GM23338 (cell line): ENCODE measurements at regions not wholly inside any gene's neighbourhood (a gene's known extent, or its start where the extent isn't known, plus 50 kb on each side); places are given as distances from the start of the nearest gene placed in this dataset.

Source experiments
- ATAC-seq: fragments of 200-7000 bp; cut with Tn5 transposase; 3 replicates; pipeline ENCODE4 v1.9.1; 2020
- DNase-seq: peaks from one replicate; pipeline ENCODE4 v3.0.0-alpha.2; 2015; ENCODE audit warnings: low spot score
- H2AFZ ChIP-seq: fragments of 200-600 bp; sonication (generic); 2 replicates; pipeline ENCODE4 v1.8.0; 2016; ENCODE audit warnings: antibody characterized with exemption, mild to moderate bottlenecking, moderate library complexity
- H3F3A ChIP-seq: fragments of 200-600 bp; sonication (generic); replicated peaks from 2 replicates; pipeline ENCODE4 v1.8.0; 2017; ENCODE audit warnings: antibody characterized with exemption, mixed run types, low read depth
- H3K27ac ChIP-seq: fragments of 200-600 bp; sonication (generic); 2 replicates; pipeline ENCODE4 v1.6.1; 2016; ENCODE audit warnings: low read depth
- H3K27me3 ChIP-seq: fragments of 200-600 bp; sonication (generic); 2 replicates; pipeline ENCODE4 v1.8.0; 2016; ENCODE audit warnings: mild to moderate bottlenecking, mixed run types, moderate library complexity; ENCODE audit not compliant: insufficient read depth
- H3K36me3 ChIP-seq: fragments of 200-600 bp; sonication (generic); 2 replicates; pipeline ENCODE4 v1.8.0; 2016; ENCODE audit warnings: mild to moderate bottlenecking; ENCODE audit not compliant: insufficient read depth
- H3K4me1 ChIP-seq: fragments of 200-600 bp; sonication (generic); 2 replicates; pipeline ENCODE4 v1.8.0; 2016; ENCODE audit warnings: mild to moderate bottlenecking, moderate library complexity; ENCODE audit not compliant: insufficient read depth
- H3K4me2 ChIP-seq: fragments of 200-600 bp; sonication (generic); 2 replicates; pipeline ENCODE4 v1.7.1; 2017; ENCODE audit warnings: mixed run types
- H3K4me3 ChIP-seq: fragments of 200-600 bp; sonication (generic); 2 replicates; pipeline ENCODE4 v1.6.1; 2016; ENCODE audit warnings: mixed run types
- H3K79me2 ChIP-seq: fragments of 200-600 bp; sonication (generic); replicated peaks from 2 replicates; pipeline ENCODE4 v1.8.0; 2017; ENCODE audit warnings: mild to moderate bottlenecking; ENCODE audit not compliant: insufficient read depth
- H3K9me2 ChIP-seq: fragments of 200-600 bp; sonication (generic); 2 replicates; pipeline ENCODE4 v1.8.0; 2017; ENCODE audit not compliant: insufficient read depth
- H4K20me1 ChIP-seq: fragments of 200-600 bp; sonication (generic); replicated peaks from 2 replicates; pipeline ENCODE4 v1.8.0; 2017; ENCODE audit warnings: mild to moderate bottlenecking; ENCODE audit not compliant: insufficient read depth
- H3K27ac Mint-ChIP-seq: 2 replicates; pipeline ENCODE4 v1.8.0; 2020; ENCODE audit warnings: inconsistent platforms, mild to moderate bottlenecking, moderate library complexity, mixed read lengths
- H3K27me3 Mint-ChIP-seq: 3 replicates; pipeline ENCODE4 v1.8.0; 2022; ENCODE audit warnings: low read depth, mild to moderate bottlenecking, moderate library complexity, mixed read lengths, inconsistent platforms; ENCODE audit not compliant: insufficient read depth, poor library complexity
- H3K36me3 Mint-ChIP-seq: 3 replicates; pipeline ENCODE4 v1.8.0; 2021; ENCODE audit warnings: low read depth, mild to moderate bottlenecking, inconsistent platforms, moderate library complexity, mixed read lengths
- H3K4me1 Mint-ChIP-seq: 3 replicates; pipeline ENCODE4 v1.8.0; 2020; ENCODE audit warnings: mild to moderate bottlenecking, inconsistent platforms, mixed read lengths
- H3K4me3 Mint-ChIP-seq: 3 replicates; pipeline ENCODE4 v1.8.0; 2021; ENCODE audit warnings: moderate library complexity, mild to moderate bottlenecking, inconsistent platforms, mixed read lengths
- H3K9me3 Mint-ChIP-seq: 3 replicates; pipeline ENCODE4 v1.8.0; 2020; ENCODE audit warnings: moderate library complexity, mild to moderate bottlenecking, inconsistent platforms, mixed read lengths
- EZH2phosphoT487 ChIP-seq: fragments of 200-600 bp; sonication (generic); IDR thresholded peaks from one replicate; pipeline ENCODE4 v1.8.1; 2018; ENCODE audit warnings: antibody characterized with exemption; ENCODE audit not compliant: unreplicated experiment
- JUNB ChIP-seq: IDR thresholded peaks from one replicate; pipeline ENCODE4 v1.6.1; 2016; ENCODE audit warnings: antibody characterized with exemption; ENCODE audit not compliant: unreplicated experiment
- NANOG ChIP-seq: IDR thresholded peaks from 2 replicates; pipeline ENCODE4 v1.6.1; 2016; ENCODE audit warnings: antibody characterized with exemption, borderline replicate concordance
- POLR2AphosphoS5 ChIP-seq: IDR thresholded peaks from 2 replicates; pipeline ENCODE4 v1.6.1; 2016; ENCODE audit warnings: antibody characterized with exemption, low read depth
- ZNF114 ChIP-seq: fragments of 250-450 bp; sonication (Bioruptor Pico); IDR thresholded peaks from 2 replicates; pipeline ENCODE4 v1.5.0; 2020; ENCODE audit warnings: mild to moderate bottlenecking, moderate library complexity
- ZNF331 ChIP-seq: fragments of 250-450 bp; sonication (Bioruptor Pico); IDR thresholded peaks from 2 replicates; pipeline ENCODE4 v1.5.0; 2020; ENCODE audit warnings: low read depth, mild to moderate bottlenecking, moderate library complexity
- TF ChIP-seq, protein P1 (sequence below): IDR thresholded peaks from one replicate; pipeline ENCODE4 v1.6.1; 2018; ENCODE audit warnings: antibody characterized with exemption; ENCODE audit not compliant: unreplicated experiment
- TF ChIP-seq, protein P2 (sequence below): fragments of 250-450 bp; sonication (Bioruptor Pico); IDR thresholded peaks from 2 replicates; pipeline ENCODE4 v1.5.0; 2020; ENCODE audit warnings: mild to moderate bottlenecking, moderate library complexity
- TF ChIP-seq, protein P3 (sequence below), 2 experiments: fragments of 200-600 bp in 1 of 2; sonication (generic) in 1 of 2; conservative IDR thresholded peaks; 2 replicates each; pipeline versions ENCODE4 v1.5.1 to v1.6.1; 2016 to 2017; ENCODE audit warnings: antibody characterized with exemption in 2 of 2, low read depth in 2 of 2, mild to moderate bottlenecking in 2 of 2, moderate library complexity in 1 of 2

DNA sequence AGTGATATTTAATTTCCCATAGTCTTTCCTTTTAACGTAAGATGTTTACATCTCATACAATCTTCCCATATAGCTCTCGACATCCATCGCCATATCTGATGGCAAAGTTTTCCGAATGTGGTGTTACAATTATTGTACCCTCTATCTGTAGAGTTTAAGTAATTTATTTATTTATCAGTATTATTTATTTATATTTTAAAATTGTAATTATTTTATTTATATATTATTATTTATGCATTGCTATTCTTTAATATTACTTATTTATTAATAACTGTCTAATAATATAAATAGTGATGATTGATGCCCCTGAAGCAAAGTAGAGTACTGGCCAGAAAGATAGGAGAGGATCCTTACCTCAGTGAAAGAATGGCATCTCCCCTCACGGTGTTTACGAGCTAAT lies 812.9 kb downstream of the VGLL3 start (continued):
- no peak for TF ChIP-seq JUNB
- TF ChIP-seq, protein P1, sequence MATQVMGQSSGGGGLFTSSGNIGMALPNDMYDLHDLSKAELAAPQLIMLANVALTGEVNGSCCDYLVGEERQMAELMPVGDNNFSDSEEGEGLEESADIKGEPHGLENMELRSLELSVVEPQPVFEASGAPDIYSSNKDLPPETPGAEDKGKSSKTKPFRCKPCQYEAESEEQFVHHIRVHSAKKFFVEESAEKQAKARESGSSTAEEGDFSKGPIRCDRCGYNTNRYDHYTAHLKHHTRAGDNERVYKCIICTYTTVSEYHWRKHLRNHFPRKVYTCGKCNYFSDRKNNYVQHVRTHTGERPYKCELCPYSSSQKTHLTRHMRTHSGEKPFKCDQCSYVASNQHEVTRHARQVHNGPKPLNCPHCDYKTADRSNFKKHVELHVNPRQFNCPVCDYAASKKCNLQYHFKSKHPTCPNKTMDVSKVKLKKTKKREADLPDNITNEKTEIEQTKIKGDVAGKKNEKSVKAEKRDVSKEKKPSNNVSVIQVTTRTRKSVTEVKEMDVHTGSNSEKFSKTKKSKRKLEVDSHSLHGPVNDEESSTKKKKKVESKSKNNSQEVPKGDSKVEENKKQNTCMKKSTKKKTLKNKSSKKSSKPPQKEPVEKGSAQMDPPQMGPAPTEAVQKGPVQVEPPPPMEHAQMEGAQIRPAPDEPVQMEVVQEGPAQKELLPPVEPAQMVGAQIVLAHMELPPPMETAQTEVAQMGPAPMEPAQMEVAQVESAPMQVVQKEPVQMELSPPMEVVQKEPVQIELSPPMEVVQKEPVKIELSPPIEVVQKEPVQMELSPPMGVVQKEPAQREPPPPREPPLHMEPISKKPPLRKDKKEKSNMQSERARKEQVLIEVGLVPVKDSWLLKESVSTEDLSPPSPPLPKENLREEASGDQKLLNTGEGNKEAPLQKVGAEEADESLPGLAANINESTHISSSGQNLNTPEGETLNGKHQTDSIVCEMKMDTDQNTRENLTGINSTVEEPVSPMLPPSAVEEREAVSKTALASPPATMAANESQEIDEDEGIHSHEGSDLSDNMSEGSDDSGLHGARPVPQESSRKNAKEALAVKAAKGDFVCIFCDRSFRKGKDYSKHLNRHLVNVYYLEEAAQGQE, result no peak

DNA sequence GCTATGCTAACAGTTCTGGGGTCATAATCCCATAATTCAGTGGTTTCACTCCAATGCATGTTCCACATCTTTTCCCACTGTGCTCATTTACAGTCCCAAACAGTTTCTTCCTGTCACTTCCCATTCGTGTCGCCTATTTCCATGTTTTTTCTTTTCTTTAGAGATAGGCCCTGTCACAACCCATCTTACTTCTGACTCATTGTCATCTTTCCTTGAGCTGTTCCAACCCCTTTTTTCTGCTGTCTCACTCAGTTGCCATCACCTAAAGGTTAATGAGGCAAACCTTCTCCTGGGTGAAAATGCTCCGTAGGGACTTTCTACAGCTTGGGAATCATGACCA lies 814.5 kb downstream of the VGLL3 start:
- no peak for DNase-seq
- no peak overlapping the region for H3K4me3 ChIP-seq
- H3K4me1 ChIP-seq, result peaks cover 38% of the 10 kb centered on the region
- no peaks in the 10 kb centered on the region for H3K9me2 ChIP-seq
- peaks cover 9% of the 10 kb centered on the region for H3K27me3 Mint-ChIP-seq
- no peaks in the 10 kb centered on the region for H4K20me1 ChIP-seq
- no peak overlapping the region for H3K4me2 ChIP-seq
- H3K79me2 ChIP-seq, result no peaks in the 10 kb centered on the region
- no peaks in the 10 kb centered on the region for H3F3A ChIP-seq
- no peaks in the 10 kb centered on the region for H3K36me3 ChIP-seq
- H3K4me3 Mint-ChIP-seq, result no peak overlapping the region
- no peaks in the 10 kb centered on the region for H3K9me3 Mint-ChIP-seq
- no peaks in the 10 kb centered on the region for H3K27me3 ChIP-seq
- peaks cover 63% of the 10 kb centered on the region for H3K4me1 Mint-ChIP-seq
- ATAC-seq, result no peak
- H3K27ac Mint-ChIP-seq, result peak overlapping the region; percentile 97
- H3K27ac ChIP-seq, result peak overlapping the region; percentile 88; the same call in 1 of the 2 replicates
- H3K36me3 Mint-ChIP-seq, result no peaks in the 10 kb centered on the region
- no peak for TF ChIP-seq EZH2phosphoT487
- TF ChIP-seq JUNB, result no peak
- no peak for TF ChIP-seq NANOG
- TF ChIP-seq POLR2AphosphoS5, result no peak
- TF ChIP-seq, protein P2, sequence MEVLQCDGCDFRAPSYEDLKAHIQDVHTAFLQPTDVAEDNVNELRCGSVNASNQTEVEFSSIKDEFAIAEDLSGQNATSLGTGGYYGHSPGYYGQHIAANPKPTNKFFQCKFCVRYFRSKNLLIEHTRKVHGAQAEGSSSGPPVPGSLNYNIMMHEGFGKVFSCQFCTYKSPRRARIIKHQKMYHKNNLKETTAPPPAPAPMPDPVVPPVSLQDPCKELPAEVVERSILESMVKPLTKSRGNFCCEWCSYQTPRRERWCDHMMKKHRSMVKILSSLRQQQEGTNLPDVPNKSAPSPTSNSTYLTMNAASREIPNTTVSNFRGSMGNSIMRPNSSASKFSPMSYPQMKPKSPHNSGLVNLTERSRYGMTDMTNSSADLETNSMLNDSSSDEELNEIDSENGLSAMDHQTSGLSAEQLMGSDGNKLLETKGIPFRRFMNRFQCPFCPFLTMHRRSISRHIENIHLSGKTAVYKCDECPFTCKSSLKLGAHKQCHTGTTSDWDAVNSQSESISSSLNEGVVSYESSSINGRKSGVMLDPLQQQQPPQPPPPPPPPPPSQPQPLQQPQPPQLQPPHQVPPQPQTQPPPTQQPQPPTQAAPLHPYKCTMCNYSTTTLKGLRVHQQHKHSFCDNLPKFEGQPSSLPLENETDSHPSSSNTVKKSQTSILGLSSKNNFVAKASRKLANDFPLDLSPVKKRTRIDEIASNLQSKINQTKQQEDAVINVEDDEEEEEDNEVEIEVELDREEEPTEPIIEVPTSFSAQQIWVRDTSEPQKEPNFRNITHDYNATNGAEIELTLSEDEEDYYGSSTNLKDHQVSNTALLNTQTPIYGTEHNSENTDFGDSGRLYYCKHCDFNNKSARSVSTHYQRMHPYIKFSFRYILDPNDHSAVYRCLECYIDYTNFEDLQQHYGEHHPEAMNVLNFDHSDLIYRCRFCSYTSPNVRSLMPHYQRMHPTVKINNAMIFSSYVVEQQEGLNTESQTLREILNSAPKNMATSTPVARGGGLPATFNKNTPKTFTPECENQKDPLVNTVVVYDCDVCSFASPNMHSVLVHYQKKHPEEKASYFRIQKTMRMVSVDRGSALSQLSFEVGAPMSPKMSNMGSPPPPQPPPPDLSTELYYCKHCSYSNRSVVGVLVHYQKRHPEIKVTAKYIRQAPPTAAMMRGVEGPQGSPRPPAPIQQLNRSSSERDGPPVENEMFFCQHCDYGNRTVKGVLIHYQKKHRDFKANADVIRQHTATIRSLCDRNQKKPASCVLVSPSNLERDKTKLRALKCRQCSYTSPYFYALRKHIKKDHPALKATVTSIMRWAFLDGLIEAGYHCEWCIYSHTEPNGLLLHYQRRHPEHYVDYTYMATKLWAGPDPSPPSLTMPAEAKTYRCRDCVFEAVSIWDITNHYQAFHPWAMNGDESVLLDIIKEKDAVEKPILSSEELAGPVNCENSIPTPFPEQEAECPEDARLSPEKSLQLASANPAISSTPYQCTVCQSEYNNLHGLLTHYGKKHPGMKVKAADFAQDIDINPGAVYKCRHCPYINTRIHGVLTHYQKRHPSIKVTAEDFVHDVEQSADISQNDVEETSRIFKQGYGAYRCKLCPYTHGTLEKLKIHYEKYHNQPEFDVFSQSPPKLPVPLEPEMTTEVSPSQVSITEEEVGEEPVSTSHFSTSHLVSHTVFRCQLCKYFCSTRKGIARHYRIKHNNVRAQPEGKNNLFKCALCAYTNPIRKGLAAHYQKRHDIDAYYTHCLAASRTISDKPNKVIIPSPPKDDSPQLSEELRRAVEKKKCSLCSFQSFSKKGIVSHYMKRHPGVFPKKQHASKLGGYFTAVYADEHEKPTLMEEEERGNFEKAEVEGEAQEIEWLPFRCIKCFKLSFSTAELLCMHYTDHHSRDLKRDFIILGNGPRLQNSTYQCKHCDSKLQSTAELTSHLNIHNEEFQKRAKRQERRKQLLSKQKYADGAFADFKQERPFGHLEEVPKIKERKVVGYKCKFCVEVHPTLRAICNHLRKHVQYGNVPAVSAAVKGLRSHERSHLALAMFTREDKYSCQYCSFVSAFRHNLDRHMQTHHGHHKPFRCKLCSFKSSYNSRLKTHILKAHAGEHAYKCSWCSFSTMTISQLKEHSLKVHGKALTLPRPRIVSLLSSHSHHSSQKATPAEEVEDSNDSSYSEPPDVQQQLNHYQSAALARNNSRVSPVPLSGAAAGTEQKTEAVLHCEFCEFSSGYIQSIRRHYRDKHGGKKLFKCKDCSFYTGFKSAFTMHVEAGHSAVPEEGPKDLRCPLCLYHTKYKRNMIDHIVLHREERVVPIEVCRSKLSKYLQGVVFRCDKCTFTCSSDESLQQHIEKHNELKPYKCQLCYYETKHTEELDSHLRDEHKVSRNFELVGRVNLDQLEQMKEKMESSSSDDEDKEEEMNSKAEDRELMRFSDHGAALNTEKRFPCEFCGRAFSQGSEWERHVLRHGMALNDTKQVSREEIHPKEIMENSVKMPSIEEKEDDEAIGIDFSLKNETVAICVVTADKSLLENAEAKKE (CRISPR knock-in tag), result no peak
- no peak for TF ChIP-seq ZNF331
- no peak for TF ChIP-seq ZNF114
- TF ChIP-seq, protein P3, sequence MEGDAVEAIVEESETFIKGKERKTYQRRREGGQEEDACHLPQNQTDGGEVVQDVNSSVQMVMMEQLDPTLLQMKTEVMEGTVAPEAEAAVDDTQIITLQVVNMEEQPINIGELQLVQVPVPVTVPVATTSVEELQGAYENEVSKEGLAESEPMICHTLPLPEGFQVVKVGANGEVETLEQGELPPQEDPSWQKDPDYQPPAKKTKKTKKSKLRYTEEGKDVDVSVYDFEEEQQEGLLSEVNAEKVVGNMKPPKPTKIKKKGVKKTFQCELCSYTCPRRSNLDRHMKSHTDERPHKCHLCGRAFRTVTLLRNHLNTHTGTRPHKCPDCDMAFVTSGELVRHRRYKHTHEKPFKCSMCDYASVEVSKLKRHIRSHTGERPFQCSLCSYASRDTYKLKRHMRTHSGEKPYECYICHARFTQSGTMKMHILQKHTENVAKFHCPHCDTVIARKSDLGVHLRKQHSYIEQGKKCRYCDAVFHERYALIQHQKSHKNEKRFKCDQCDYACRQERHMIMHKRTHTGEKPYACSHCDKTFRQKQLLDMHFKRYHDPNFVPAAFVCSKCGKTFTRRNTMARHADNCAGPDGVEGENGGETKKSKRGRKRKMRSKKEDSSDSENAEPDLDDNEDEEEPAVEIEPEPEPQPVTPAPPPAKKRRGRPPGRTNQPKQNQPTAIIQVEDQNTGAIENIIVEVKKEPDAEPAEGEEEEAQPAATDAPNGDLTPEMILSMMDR (conservative IDR thresholded peaks at IDR 0.05; ENCODE audit: low read depth in 2 of 2), result no peak
- peak overlapping the region; percentile 61 for H2AFZ ChIP-seq
